ENCODE measurements at regions not wholly inside any gene's neighbourhood (a gene's known extent, or its start where the extent isn't known, plus 50 kb on each side); places are given as distances from the start of the nearest gene placed in this dataset.

DNA sequence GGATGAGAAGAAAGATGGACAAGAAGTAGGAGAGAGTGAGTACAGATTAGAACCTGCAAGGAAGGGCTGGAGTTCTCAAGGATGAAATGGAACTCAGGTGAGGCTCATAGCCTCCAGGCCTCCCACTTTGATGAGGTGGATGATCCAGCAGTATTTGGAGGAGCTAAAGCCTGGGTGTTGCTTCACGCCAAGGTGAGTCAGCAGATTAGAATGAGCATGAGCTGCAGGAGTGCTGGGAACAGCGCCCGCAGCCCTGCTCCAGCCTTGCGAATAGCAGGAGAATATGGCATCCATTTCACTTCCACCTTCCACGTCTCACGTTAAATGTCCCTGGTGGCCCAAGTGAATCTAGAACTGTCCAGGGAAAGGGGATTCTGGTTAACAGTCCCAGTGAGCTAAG is 94.4 kb upstream of the CPHXL start:
- no peaks in the 10 kb centered on the region for H4K20me1 ChIP-seq (replicated peaks; ENCODE audit: insufficient read depth)
- Mint-ChIP-seq H3K4me1 (no peaks in the 10 kb centered on the region), H3K9me3 (peaks cover 37% of the 10 kb centered on the region), H3K4me3 (no peak overlapping the region), H3K27ac (no peak overlapping the region), H3K27me3 (ENCODE audit: insufficient read depth, low read depth, poor library complexity) (peaks cover 3% of the 10 kb centered on the region), H3K36me3 (ENCODE audit: low read depth) (no peaks in the 10 kb centered on the region; the same call in 2 of the 3 replicates)
- no peak overlapping the region for H3K27ac ChIP-seq (ENCODE audit: low read depth)
- H3F3A ChIP-seq (replicated peaks; ENCODE audit: low read depth) = no peaks in the 10 kb centered on the region
- H3K9me2 ChIP-seq (ENCODE audit: insufficient read depth) = no peaks in the 10 kb centered on the region
- no peak overlapping the region for H3K4me3 ChIP-seq
- no peak overlapping the region for H3K4me2 ChIP-seq
- DNase-seq (ENCODE audit: low spot score) = peak; percentile 6
- no peaks in the 10 kb centered on the region for H3K36me3 ChIP-seq (ENCODE audit: insufficient read depth)
- no peaks in the 10 kb centered on the region for H3K4me1 ChIP-seq (ENCODE audit: insufficient read depth)
- H3K27me3 ChIP-seq (ENCODE audit: insufficient read depth) = no peaks in the 10 kb centered on the region
- no peaks in the 10 kb centered on the region for H3K79me2 ChIP-seq (replicated peaks; ENCODE audit: insufficient read depth)
- H2AFZ ChIP-seq = no peak overlapping the region
- ATAC-seq = no peak
- TF ChIP-seq, protein P1, sequence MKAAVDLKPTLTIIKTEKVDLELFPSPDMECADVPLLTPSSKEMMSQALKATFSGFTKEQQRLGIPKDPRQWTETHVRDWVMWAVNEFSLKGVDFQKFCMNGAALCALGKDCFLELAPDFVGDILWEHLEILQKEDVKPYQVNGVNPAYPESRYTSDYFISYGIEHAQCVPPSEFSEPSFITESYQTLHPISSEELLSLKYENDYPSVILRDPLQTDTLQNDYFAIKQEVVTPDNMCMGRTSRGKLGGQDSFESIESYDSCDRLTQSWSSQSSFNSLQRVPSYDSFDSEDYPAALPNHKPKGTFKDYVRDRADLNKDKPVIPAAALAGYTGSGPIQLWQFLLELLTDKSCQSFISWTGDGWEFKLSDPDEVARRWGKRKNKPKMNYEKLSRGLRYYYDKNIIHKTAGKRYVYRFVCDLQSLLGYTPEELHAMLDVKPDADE (IDR thresholded peaks at IDR 0.05) = no peak
- TF ChIP-seq EZH2phosphoT487 (IDR thresholded peaks at IDR 0.05; ENCODE audit: unreplicated experiment) (no peak), ZNF331 (CRISPR knock-in tag; IDR thresholded peaks at IDR 0.05; ENCODE audit: low read depth) (no peak), JUNB (IDR thresholded peaks at IDR 0.05; ENCODE audit: unreplicated experiment) (no peak), EZH2 (IDR thresholded peaks at IDR 0.05; ENCODE audit: low read depth, unreplicated experiment) (no peak), ZNF462 (CRISPR knock-in tag; IDR thresholded peaks at IDR 0.05) (no peak), CREB1 (CRISPR knock-in tag; IDR thresholded peaks at IDR 0.05; ENCODE audit: low read depth) (no peak), POLR2AphosphoS5 (IDR thresholded peaks at IDR 0.05; ENCODE audit: low read depth) (no peak), REST (IDR thresholded peaks at IDR 0.05; ENCODE audit: unreplicated experiment) (no peak), NANOG (IDR thresholded peaks at IDR 0.05; ENCODE audit: borderline replicate concordance) (no peak), ZNF114 (CRISPR knock-in tag; IDR thresholded peaks at IDR 0.05) (no peak), STAT1 (IDR thresholded peaks at IDR 0.05; ENCODE audit: unreplicated experiment) (no peak)
- TF ChIP-seq, protein P2, sequence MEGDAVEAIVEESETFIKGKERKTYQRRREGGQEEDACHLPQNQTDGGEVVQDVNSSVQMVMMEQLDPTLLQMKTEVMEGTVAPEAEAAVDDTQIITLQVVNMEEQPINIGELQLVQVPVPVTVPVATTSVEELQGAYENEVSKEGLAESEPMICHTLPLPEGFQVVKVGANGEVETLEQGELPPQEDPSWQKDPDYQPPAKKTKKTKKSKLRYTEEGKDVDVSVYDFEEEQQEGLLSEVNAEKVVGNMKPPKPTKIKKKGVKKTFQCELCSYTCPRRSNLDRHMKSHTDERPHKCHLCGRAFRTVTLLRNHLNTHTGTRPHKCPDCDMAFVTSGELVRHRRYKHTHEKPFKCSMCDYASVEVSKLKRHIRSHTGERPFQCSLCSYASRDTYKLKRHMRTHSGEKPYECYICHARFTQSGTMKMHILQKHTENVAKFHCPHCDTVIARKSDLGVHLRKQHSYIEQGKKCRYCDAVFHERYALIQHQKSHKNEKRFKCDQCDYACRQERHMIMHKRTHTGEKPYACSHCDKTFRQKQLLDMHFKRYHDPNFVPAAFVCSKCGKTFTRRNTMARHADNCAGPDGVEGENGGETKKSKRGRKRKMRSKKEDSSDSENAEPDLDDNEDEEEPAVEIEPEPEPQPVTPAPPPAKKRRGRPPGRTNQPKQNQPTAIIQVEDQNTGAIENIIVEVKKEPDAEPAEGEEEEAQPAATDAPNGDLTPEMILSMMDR (conservative IDR thresholded peaks at IDR 0.05; ENCODE audit: low read depth in 2 of 2) = no peak

Data from GM23338 (cell line).